PC-9 (cell line): ENCODE measurements at regions not wholly inside any gene's neighbourhood (a gene's known extent, or its start where the extent isn't known, plus 50 kb on each side); places are given as distances from the start of the nearest gene placed in this dataset.

Source experiments
- EZH2 ChIP-seq: fragments of 200-600 bp; sonication (generic); IDR thresholded peaks from 2 replicates; pipeline ENCODE4 v1.8.0; 2017; ENCODE audit warnings: antibody characterized with exemption, low read depth
- TF ChIP-seq, protein P1 (sequence below): fragments of 200-600 bp; sonication (generic); conservative IDR thresholded peaks from 2 replicates; pipeline ENCODE4 v1.6.1; 2017; ENCODE audit warnings: mixed run types, antibody characterized with exemption, mild to moderate bottlenecking, moderate library complexity

DNA sequence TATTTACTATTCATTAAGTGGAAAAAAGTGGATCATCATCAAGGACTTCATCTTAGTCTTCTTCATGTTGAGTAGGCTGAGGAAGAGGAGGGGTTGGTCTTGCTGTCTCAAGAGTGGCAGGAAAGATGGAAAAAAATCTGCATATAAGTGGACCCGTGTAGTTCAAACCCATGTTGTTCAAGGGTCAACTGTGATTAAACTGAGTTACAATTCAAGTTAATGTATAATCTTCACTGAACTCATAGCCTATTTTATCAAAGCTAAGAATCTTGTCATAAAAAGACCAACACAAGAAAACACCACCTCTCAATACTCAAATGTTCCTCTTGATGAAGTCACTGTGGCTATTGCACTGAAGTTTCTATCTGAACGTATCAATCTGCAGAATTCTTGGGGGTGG lies 260.2 kb downstream of the FNDC1 start:
- TF ChIP-seq, protein P1, sequence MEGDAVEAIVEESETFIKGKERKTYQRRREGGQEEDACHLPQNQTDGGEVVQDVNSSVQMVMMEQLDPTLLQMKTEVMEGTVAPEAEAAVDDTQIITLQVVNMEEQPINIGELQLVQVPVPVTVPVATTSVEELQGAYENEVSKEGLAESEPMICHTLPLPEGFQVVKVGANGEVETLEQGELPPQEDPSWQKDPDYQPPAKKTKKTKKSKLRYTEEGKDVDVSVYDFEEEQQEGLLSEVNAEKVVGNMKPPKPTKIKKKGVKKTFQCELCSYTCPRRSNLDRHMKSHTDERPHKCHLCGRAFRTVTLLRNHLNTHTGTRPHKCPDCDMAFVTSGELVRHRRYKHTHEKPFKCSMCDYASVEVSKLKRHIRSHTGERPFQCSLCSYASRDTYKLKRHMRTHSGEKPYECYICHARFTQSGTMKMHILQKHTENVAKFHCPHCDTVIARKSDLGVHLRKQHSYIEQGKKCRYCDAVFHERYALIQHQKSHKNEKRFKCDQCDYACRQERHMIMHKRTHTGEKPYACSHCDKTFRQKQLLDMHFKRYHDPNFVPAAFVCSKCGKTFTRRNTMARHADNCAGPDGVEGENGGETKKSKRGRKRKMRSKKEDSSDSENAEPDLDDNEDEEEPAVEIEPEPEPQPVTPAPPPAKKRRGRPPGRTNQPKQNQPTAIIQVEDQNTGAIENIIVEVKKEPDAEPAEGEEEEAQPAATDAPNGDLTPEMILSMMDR: no peak
- TF ChIP-seq EZH2: no peak
